ENCODE measurements at regions not wholly inside any gene's neighbourhood (a gene's known extent, or its start where the extent isn't known, plus 50 kb on each side); places are given as distances from the start of the nearest gene placed in this dataset.

DNA sequence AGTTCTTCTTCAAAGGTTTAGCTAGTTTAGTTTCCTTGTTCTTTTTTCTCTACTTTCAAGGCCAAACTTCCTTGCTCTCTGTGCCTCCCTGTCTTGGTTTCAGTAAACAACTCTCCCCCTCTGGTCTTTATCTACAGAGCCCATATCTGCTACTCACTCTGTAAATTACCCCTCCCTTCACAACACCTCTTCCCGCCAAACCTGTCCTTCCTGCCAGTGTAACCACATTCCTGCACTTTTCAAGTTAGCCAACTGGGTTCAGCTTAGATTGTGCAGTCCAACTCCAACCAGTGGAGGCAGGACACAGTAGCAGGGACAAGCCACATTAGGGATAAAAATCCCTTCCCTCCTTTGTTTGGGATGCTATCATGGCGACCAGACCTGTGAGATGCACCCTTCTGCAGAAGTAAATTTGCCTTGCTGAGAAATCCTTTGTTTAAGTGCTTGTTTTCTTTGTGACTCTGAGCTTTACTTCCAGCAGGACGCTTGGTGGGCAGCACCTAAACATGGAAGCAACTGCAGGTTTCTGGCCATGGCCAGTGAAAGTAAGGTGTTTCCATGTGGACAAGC lies 706.0 kb downstream of the KCNJ3 start:
- Mint-ChIP-seq H3K4me1 (no peaks in the 10 kb centered on the region), H3K27ac (no peak overlapping the region), H3K9me3 (ENCODE audit: insufficient read depth) (peaks cover 11% of the 10 kb centered on the region), H3K4me3 (no peak overlapping the region), H3K27me3 (no peaks in the 10 kb centered on the region)
- no peaks in the 10 kb centered on the region for H3K36me3 ChIP-seq (replicated peaks in 1 of 2; ENCODE audit: control extremely low read depth in 1 of 2, control insufficient read depth in 1 of 2, extremely low read depth in 1 of 2, insufficient read depth in 2 of 2, low read length in 1 of 2)
- no peak for TF ChIP-seq EZH2 (IDR thresholded peaks at IDR 0.05; ENCODE audit: borderline replicate concordance, insufficient read depth, low read depth, low read length, poor library complexity, severe bottlenecking)
- TF ChIP-seq, protein P1, sequence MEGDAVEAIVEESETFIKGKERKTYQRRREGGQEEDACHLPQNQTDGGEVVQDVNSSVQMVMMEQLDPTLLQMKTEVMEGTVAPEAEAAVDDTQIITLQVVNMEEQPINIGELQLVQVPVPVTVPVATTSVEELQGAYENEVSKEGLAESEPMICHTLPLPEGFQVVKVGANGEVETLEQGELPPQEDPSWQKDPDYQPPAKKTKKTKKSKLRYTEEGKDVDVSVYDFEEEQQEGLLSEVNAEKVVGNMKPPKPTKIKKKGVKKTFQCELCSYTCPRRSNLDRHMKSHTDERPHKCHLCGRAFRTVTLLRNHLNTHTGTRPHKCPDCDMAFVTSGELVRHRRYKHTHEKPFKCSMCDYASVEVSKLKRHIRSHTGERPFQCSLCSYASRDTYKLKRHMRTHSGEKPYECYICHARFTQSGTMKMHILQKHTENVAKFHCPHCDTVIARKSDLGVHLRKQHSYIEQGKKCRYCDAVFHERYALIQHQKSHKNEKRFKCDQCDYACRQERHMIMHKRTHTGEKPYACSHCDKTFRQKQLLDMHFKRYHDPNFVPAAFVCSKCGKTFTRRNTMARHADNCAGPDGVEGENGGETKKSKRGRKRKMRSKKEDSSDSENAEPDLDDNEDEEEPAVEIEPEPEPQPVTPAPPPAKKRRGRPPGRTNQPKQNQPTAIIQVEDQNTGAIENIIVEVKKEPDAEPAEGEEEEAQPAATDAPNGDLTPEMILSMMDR (IDR thresholded peaks at IDR 0.05): no peak
- H3K27ac ChIP-seq (ENCODE audit: low read length in 2 of 2): no peak overlapping the region
- POLR2A ChIA-PET: no interaction called here
- H3K79me2 ChIP-seq (ENCODE audit: control insufficient read depth, insufficient read depth, low read length): no peaks in the 10 kb centered on the region
- H3K9ac ChIP-seq (ENCODE audit: low read length): no peak overlapping the region
- no peaks in the 10 kb centered on the region for H4K20me1 ChIP-seq (ENCODE audit: control insufficient read depth, insufficient read depth, low read length, poor library complexity, severe bottlenecking)
- DNase-seq: no peak
- WGBS (ENCODE audit: insufficient coverage): 80% methylated on average over 2 of the region's 3 CpGs
- ATAC-seq (ENCODE audit: low read depth): no peak
- no peak overlapping the region for H3K4me2 ChIP-seq (replicated peaks; ENCODE audit: low read depth, low read length, poor library complexity, severe bottlenecking)
- no peak overlapping the region for H3K4me3 ChIP-seq (ENCODE audit: control extremely low read depth in 1 of 5, extremely low read depth in 1 of 5, insufficient read depth in 1 of 5, low read depth in 2 of 5, low read length in 4 of 5)
- CTCF ChIA-PET: no interaction called here
- no peak overlapping the region for H2AFZ ChIP-seq (ENCODE audit: insufficient read depth, low read depth, low read length, poor library complexity, severe bottlenecking)
- intact Hi-C loops (cut with micrococcal nuclease): no loop called here
- H3K9me3 ChIP-seq (ENCODE audit: control extremely low read depth in 1 of 3, control insufficient read depth in 2 of 3, insufficient read depth in 1 of 3, low read length in 2 of 3): peaks cover 0 to 17% (median 6%) of the 10 kb centered on the region in 3 donors
- no peaks in the 10 kb centered on the region for H3K27me3 ChIP-seq (replicated peaks in 1 of 4; ENCODE audit: control extremely low read depth in 1 of 4, control insufficient read depth in 3 of 4, insufficient read depth in 4 of 4, low read length in 3 of 4)
- no peaks in the 10 kb centered on the region for H3K4me1 ChIP-seq (ENCODE audit: control insufficient read depth in 2 of 2, insufficient read depth in 2 of 2, low read length in 2 of 2)

DNA sequence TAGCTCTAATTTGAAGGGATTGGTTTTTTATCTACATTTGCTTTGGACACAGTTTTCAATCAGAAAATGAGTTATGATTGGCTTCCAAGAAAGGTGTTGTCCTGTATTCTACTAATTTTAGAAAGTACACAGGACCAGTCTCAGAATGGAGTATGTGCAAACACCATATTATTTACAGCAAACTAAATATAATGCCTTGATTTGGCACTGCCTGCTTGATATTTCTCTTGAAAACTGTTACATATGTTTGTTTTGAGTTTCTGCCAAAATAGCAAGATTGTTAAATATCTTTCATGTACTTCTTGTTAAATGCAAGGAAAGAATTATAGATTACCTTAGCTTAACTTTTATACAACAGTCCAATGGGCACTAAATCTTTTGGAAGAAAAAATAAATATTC lies 694.9 kb downstream of the KCNJ3 start:
- ChIA-PET POLR2A (no interaction called here), CTCF (no interaction called here)
- intact Hi-C loops (cut with micrococcal nuclease): no loop called here
- no peaks in the 10 kb centered on the region for H3K9me3 Mint-ChIP-seq (ENCODE audit: insufficient read depth)
- H3K27me3 Mint-ChIP-seq: no peaks in the 10 kb centered on the region
- H3K27ac Mint-ChIP-seq: no peak overlapping the region
- Histone ChIP-seq H3K9me3 (ENCODE audit: control extremely low read depth in 1 of 3, control insufficient read depth in 2 of 3, insufficient read depth in 1 of 3, low read length in 2 of 3) (no peaks in the 10 kb centered on the region), H3K27ac (ENCODE audit: low read length in 2 of 2) (no peak overlapping the region), H3K9ac (ENCODE audit: low read length) (no peak overlapping the region), H3K79me2 (ENCODE audit: control insufficient read depth, insufficient read depth, low read length) (no peaks in the 10 kb centered on the region), H3K4me2 (replicated peaks; ENCODE audit: low read depth, low read length, poor library complexity, severe bottlenecking) (no peak overlapping the region), H3K4me1 (ENCODE audit: control insufficient read depth in 2 of 2, insufficient read depth in 2 of 2, low read length in 2 of 2) (no peaks in the 10 kb centered on the region), H3K27me3 (replicated peaks in 1 of 4; ENCODE audit: control extremely low read depth in 1 of 4, control insufficient read depth in 3 of 4, insufficient read depth in 4 of 4, low read length in 3 of 4) (no peaks in the 10 kb centered on the region), H3K4me3 (ENCODE audit: control extremely low read depth in 1 of 5, extremely low read depth in 1 of 5, insufficient read depth in 1 of 5, low read depth in 2 of 5, low read length in 4 of 5) (no peak overlapping the region), H4K20me1 (ENCODE audit: control insufficient read depth, insufficient read depth, low read length, poor library complexity, severe bottlenecking) (no peaks in the 10 kb centered on the region), H3K36me3 (replicated peaks in 1 of 2; ENCODE audit: control extremely low read depth in 1 of 2, control insufficient read depth in 1 of 2, extremely low read depth in 1 of 2, insufficient read depth in 2 of 2, low read length in 1 of 2) (no peaks in the 10 kb centered on the region), H2AFZ (ENCODE audit: insufficient read depth, low read depth, low read length, poor library complexity, severe bottlenecking) (no peak overlapping the region)
- H3K4me1 Mint-ChIP-seq: no peaks in the 10 kb centered on the region
- ATAC-seq (ENCODE audit: low read depth): no peak
- no peak for DNase-seq
- no peak for TF ChIP-seq EZH2 (IDR thresholded peaks at IDR 0.05; ENCODE audit: borderline replicate concordance, insufficient read depth, low read depth, low read length, poor library complexity, severe bottlenecking)
- TF ChIP-seq, protein P1 (IDR thresholded peaks at IDR 0.05): no peak
- H3K4me3 Mint-ChIP-seq: no peak overlapping the region

All from B cell (primary cell).